IMR-90 (cell line): ENCODE measurements at regions not wholly inside any gene's neighbourhood (a gene's known extent, or its start where the extent isn't known, plus 50 kb on each side); places are given as distances from the start of the nearest gene placed in this dataset.

Experiments
- ATAC-seq: fragments of 200-7000 bp; cut with Tn5 transposase; 2 replicates; pipeline ENCODE4 v1.9.1; 2020; ENCODE audit warnings: low read depth, mild to moderate bottlenecking, moderate library complexity
- BruUV-seq: library from RNA; stranded (reverse); fragments of 400-500 nt; replicated peaks from 2 replicates; lab custom pipeline; 2021; lab: Mats Ljungman, UMichigan
- CTCF ChIA-PET: fragments of 300-600 bp; formaldehyde crosslinking; extraction: SDS; loops from one replicate; lab custom pipeline; 2021; ENCODE audit warnings: antibody characterized with exemption; lab: Yijun Ruan, JAX
- POLR2A ChIA-PET: fragments of 300-600 bp; sonication (Branson Sonifier 250); formaldehyde crosslinking; loops from one replicate; lab custom pipeline; 2022; ENCODE audit warnings: antibody characterized with exemption; ENCODE audit not compliant: unreplicated experiment; lab: Charles Lee
- DNase-seq: peaks from one replicate; pipeline ENCODE4 v3.0.0; 2013
- H2AFZ ChIP-seq: replicated peaks from 2 replicates; pipeline ENCODE3; 2013; ENCODE audit warnings: low read length, mild to moderate bottlenecking; ENCODE audit not compliant: poor library complexity
- H2AK5ac ChIP-seq: 2 replicates; pipeline ENCODE4 v1.6.1; 2013; ENCODE audit warnings: low read depth, low read length, inconsistent platforms
- H2AK9ac ChIP-seq: replicated peaks from 2 replicates; pipeline ENCODE3; 2013; ENCODE audit warnings: mild to moderate bottlenecking, low read depth, low read length, moderate library complexity; ENCODE audit not compliant: poor library complexity
- H2BK120ac ChIP-seq: 2 replicates; pipeline ENCODE4 v1.6.1; 2013; ENCODE audit warnings: low read depth, low read length, inconsistent platforms
- H2BK15ac ChIP-seq: 3 replicates; pipeline ENCODE4 v1.6.1; 2013; ENCODE audit warnings: low read depth, low read length, inconsistent platforms
- H2BK20ac ChIP-seq: 2 replicates; pipeline ENCODE4 v1.6.1; 2013; ENCODE audit warnings: low read depth, mild to moderate bottlenecking, inconsistent platforms, low read length, moderate library complexity
- H2BK5ac ChIP-seq: 2 replicates; pipeline ENCODE4 v1.6.1; 2013; ENCODE audit warnings: mild to moderate bottlenecking, low read depth, low read length, inconsistent platforms; ENCODE audit not compliant: poor library complexity, severe bottlenecking
- H3K14ac ChIP-seq: replicated peaks from 2 replicates; pipeline ENCODE4 v1.6.1; 2013; ENCODE audit warnings: low read depth, low read length, inconsistent platforms
- H3K18ac ChIP-seq: 2 replicates; pipeline ENCODE4 v1.6.1; 2013; ENCODE audit warnings: low read depth, low read length, control low read depth
- H3K23ac ChIP-seq: 2 replicates; pipeline ENCODE4 v1.6.1; 2013; ENCODE audit warnings: low read depth, low read length, inconsistent platforms
- H3K27ac ChIP-seq: 2 replicates; pipeline ENCODE4 v1.5.1; 2013; ENCODE audit warnings: mild to moderate bottlenecking, control low read depth, low read length; ENCODE audit not compliant: insufficient read depth
- H3K27me3 ChIP-seq: 2 replicates; pipeline ENCODE4 v1.6.1; 2013; ENCODE audit warnings: low read length; ENCODE audit not compliant: control insufficient read depth, insufficient read depth
- H3K36me3 ChIP-seq: 2 replicates; pipeline ENCODE4 v1.6.1; 2013; ENCODE audit warnings: low read length, mixed read lengths; ENCODE audit not compliant: control insufficient read depth, insufficient read depth
- H3K4ac ChIP-seq: 2 replicates; pipeline ENCODE4 v1.6.1; 2013; ENCODE audit warnings: low read depth, low read length, inconsistent platforms
- H3K4me1 ChIP-seq: 2 replicates; pipeline ENCODE4 v1.6.1; 2013; ENCODE audit warnings: low read length, mixed read lengths; ENCODE audit not compliant: control insufficient read depth, insufficient read depth
- H3K4me2 ChIP-seq: 2 replicates; pipeline ENCODE4 v1.6.1; 2013; ENCODE audit warnings: low read depth, mild to moderate bottlenecking, control low read depth, low read length, moderate library complexity
- H3K4me3 ChIP-seq: 2 replicates; pipeline ENCODE4 v1.5.1; 2013; ENCODE audit warnings: low read depth, mild to moderate bottlenecking, control low read depth, low read length, moderate library complexity; ENCODE audit not compliant: insufficient read depth
- H3K56ac ChIP-seq: 2 replicates; pipeline ENCODE4 v1.6.1; 2013; ENCODE audit warnings: low read length, inconsistent platforms; ENCODE audit not compliant: insufficient read depth; ENCODE audit errors: extremely low read depth
- H3K79me1 ChIP-seq, 2 experiments: 2 replicates each; pipeline ENCODE4 v1.6.1; 2013; ENCODE audit warnings: low read length in 2 of 2, inconsistent platforms in 1 of 2, low read depth in 1 of 2
- H3K9ac ChIP-seq: 2 replicates; pipeline ENCODE4 v1.6.1; 2013; ENCODE audit warnings: low read depth, low read length, control low read depth
- H3K9me1 ChIP-seq: 2 replicates; pipeline ENCODE4 v1.6.1; 2013; ENCODE audit warnings: low read length, inconsistent platforms; ENCODE audit not compliant: insufficient read depth
- H3K9me3 ChIP-seq: 2 replicates; pipeline ENCODE4 v1.6.1; 2013; ENCODE audit warnings: low read length; ENCODE audit not compliant: control insufficient read depth, insufficient read depth
- H4K20me1 ChIP-seq: 2 replicates; pipeline ENCODE4 v1.6.1; 2013; ENCODE audit warnings: low read length, inconsistent platforms; ENCODE audit not compliant: insufficient read depth
- H4K5ac ChIP-seq: 2 replicates; pipeline ENCODE4 v1.6.1; 2013; ENCODE audit warnings: mild to moderate bottlenecking, low read depth, low read length, control low read depth
- H4K8ac ChIP-seq, 2 experiments: 2 replicates each; pipeline ENCODE4 v1.6.1; 2013; ENCODE audit warnings: low read depth in 2 of 2, low read length in 2 of 2, control low read depth in 1 of 2, inconsistent platforms in 1 of 2
- H4K91ac ChIP-seq: 2 replicates; pipeline ENCODE4 v1.6.1; 2013; ENCODE audit warnings: low read depth, low read length, inconsistent platforms; ENCODE audit not compliant: insufficient read depth
- CEBPB ChIP-seq: IDR thresholded peaks from 2 replicates; pipeline ENCODE4 v1.6.1; 2012; ENCODE audit warnings: low read depth, low read length, improper control_type of control experiment
- CHD1 ChIP-seq: IDR thresholded peaks from 2 replicates; pipeline ENCODE4 v1.6.1; 2012; ENCODE audit warnings: low read depth, low read length, improper control_type of control experiment
- WGBS, 2 experiments: methylation state at CpG; one replicate each; pipeline versions ENCODE4 v1.1.5 to v1.1.7; 2013; ENCODE audit warnings: missing lambda C conversion rate in 2 of 2; ENCODE audit not compliant: insufficient read length in 1 of 2; ENCODE audit errors: extremely low coverage in 2 of 2; 5-methylcytosine and 5-hydroxymethylcytosine counted together
- dilution Hi-C: fragments of 300-500 bp; cut with HindIII; formaldehyde crosslinking; loops from one replicate; pipeline ENCODE4 v1.14.3; 2018; ENCODE audit warnings: low sequenced_read_pairs; ENCODE audit not compliant: unreplicated experiment
- in situ Hi-C: fragments of 300-500 bp; cut with MboI; formaldehyde crosslinking; loops from 3 replicates; pipeline ENCODE4 v1.14.3; 2019; ENCODE audit warnings: low sequenced_read_pairs, inconsistent platforms, mixed read lengths
- intact Hi-C: fragments of 100-400 bp; cut with micrococcal nuclease; formaldehyde crosslinking; loops from 2 replicates; pipeline ENCODE4 v1.10.0; 2022

GRCh38 chr2:221022554-221022953, 549.5 kb downstream of the EPHA4 start:
- no peak overlapping the region for H2AFZ ChIP-seq
- H3K9ac ChIP-seq: no peak overlapping the region
- no peak overlapping the region for H3K4me3 ChIP-seq
- H3K79me1 ChIP-seq: no peaks in the 10 kb centered on the region
- no peak overlapping the region for H3K23ac ChIP-seq
- TF ChIP-seq CEBPB: no peak
- no peak for TF ChIP-seq CHD1
- BruUV-seq: no TSS peak
- no peak overlapping the region for H3K14ac ChIP-seq
- no peak overlapping the region for H2AK9ac ChIP-seq
- H2AK5ac ChIP-seq: no peak overlapping the region
- H3K18ac ChIP-seq: no peak overlapping the region
- no peak overlapping the region for H3K56ac ChIP-seq
- ChIA-PET POLR2A (no interaction called here), CTCF (no interaction called here)
- H2BK120ac ChIP-seq: no peak overlapping the region
- H3K4me1 ChIP-seq: no peaks in the 10 kb centered on the region
- ATAC-seq: no peak
- no peak overlapping the region for H2BK15ac ChIP-seq
- no peaks in the 10 kb centered on the region for H3K9me3 ChIP-seq
- no peaks in the 10 kb centered on the region for H3K36me3 ChIP-seq
- no peak overlapping the region for H3K4ac ChIP-seq
- H2BK20ac ChIP-seq: no peak overlapping the region
- H4K8ac ChIP-seq: no peak overlapping the region
- H4K91ac ChIP-seq: no peak overlapping the region
- dilution Hi-C loops: no loop called here
- no peak overlapping the region for H4K5ac ChIP-seq
- intact Hi-C loops: no loop called here
- no peak for DNase-seq
- H3K4me2 ChIP-seq: no peak overlapping the region
- H3K9me1 ChIP-seq: no peaks in the 10 kb centered on the region
- no peak overlapping the region for H2BK5ac ChIP-seq
- H3K27ac ChIP-seq: no peak overlapping the region
- peaks cover 1% of the 10 kb centered on the region; the same call in 1 of the 2 replicates for H3K27me3 ChIP-seq
- in situ Hi-C loops: no loop called here
- no peaks in the 10 kb centered on the region for H4K20me1 ChIP-seq
- WGBS, 2 experiments: no CpG with 5 or more reads among the region's 2 CpGs
